ENCODE measurements at regions not wholly inside any gene's neighbourhood (a gene's known extent, or its start where the extent isn't known, plus 50 kb on each side); places are given as distances from the start of the nearest gene placed in this dataset.

- no peak for TF ChIP-seq EZH2 (IDR thresholded peaks at IDR 0.05; ENCODE audit: borderline replicate concordance, insufficient read depth, low read length, poor library complexity, severe bottlenecking)
- TF ChIP-seq CTCF (IDR thresholded peaks at IDR 0.05; ENCODE audit: poor library complexity, severe bottlenecking): no peak
- TF ChIP-seq POLR2AphosphoS5 (IDR thresholded peaks at IDR 0.05): no peak
- TF ChIP-seq, protein P1, sequence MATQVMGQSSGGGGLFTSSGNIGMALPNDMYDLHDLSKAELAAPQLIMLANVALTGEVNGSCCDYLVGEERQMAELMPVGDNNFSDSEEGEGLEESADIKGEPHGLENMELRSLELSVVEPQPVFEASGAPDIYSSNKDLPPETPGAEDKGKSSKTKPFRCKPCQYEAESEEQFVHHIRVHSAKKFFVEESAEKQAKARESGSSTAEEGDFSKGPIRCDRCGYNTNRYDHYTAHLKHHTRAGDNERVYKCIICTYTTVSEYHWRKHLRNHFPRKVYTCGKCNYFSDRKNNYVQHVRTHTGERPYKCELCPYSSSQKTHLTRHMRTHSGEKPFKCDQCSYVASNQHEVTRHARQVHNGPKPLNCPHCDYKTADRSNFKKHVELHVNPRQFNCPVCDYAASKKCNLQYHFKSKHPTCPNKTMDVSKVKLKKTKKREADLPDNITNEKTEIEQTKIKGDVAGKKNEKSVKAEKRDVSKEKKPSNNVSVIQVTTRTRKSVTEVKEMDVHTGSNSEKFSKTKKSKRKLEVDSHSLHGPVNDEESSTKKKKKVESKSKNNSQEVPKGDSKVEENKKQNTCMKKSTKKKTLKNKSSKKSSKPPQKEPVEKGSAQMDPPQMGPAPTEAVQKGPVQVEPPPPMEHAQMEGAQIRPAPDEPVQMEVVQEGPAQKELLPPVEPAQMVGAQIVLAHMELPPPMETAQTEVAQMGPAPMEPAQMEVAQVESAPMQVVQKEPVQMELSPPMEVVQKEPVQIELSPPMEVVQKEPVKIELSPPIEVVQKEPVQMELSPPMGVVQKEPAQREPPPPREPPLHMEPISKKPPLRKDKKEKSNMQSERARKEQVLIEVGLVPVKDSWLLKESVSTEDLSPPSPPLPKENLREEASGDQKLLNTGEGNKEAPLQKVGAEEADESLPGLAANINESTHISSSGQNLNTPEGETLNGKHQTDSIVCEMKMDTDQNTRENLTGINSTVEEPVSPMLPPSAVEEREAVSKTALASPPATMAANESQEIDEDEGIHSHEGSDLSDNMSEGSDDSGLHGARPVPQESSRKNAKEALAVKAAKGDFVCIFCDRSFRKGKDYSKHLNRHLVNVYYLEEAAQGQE (IDR thresholded peaks at IDR 0.05; ENCODE audit: borderline replicate concordance): no peak
- TF ChIP-seq EP300 (conservative IDR thresholded peaks at IDR 0.05; ENCODE audit: poor library complexity, severe bottlenecking): peak; percentile 23
- TF ChIP-seq MXI1 (conservative IDR thresholded peaks at IDR 0.05; ENCODE audit: poor library complexity, severe bottlenecking): no peak
- no peak for TF ChIP-seq TAF1 (IDR thresholded peaks at IDR 0.05; ENCODE audit: low read depth)
Observed at GRCh38 chr10:109105725-109106124, 817.6 kb downstream of the XPNPEP1 start.
